Forelimb muscle (tissue), 1 donor: ENCODE measurements at regions not wholly inside any gene's neighbourhood (a gene's known extent, or its start where the extent isn't known, plus 50 kb on each side); places are given as distances from the start of the nearest gene placed in this dataset.

Experiments
- DNase-seq: peaks from one replicate; pipeline ENCODE4 v3.0.0-alpha.2; 2013; ENCODE audit warnings: low read depth

GRCh38 chr14:99077076-99077843 is 194.7 kb downstream of the BCL11B start:
- DNase-seq, result no peak

GRCh38 chr14:99077844-99078236 is 194.2 kb downstream of the BCL11B start:
- DNase-seq, result no peak

GRCh38 chr14:99078426-99078825 is 193.6 kb downstream of the BCL11B start:
- DNase-seq, result no peak

GRCh38 chr14:99079061-99079727 is 192.8 kb downstream of the BCL11B start:
- no peak for DNase-seq

GRCh38 chr14:99080306-99080705 is 191.7 kb downstream of the BCL11B start:
- DNase-seq, result no peak

GRCh38 chr14:99081156-99081765 is 190.7 kb downstream of the BCL11B start:
- DNase-seq, result no peak

- DNase-seq, result no peak
Observed at GRCh38 chr14:99081880-99082279, 190.1 kb downstream of the BCL11B start.

- DNase-seq, result no peak
Observed at GRCh38 chr14:99093532-99094517, 178.2 kb downstream of the BCL11B start.

GRCh38 chr14:99094901-99095300 is 177.1 kb downstream of the BCL11B start:
- no peak for DNase-seq

- DNase-seq, result no peak
Observed at GRCh38 chr14:99095369-99095768, 176.6 kb downstream of the BCL11B start.

- no peak for DNase-seq
Observed at GRCh38 chr14:99098199-99098598, 173.8 kb downstream of the BCL11B start.

- no peak for DNase-seq
Observed at GRCh38 chr14:99099051-99099787, 172.8 kb downstream of the BCL11B start.

GRCh38 chr14:99100497-99101270 is 171.3 kb downstream of the BCL11B start:
- no peak for DNase-seq

- DNase-seq, result no peak
Observed at GRCh38 chr14:99101855-99102461, 170.0 kb downstream of the BCL11B start.

- DNase-seq, result no peak
Observed at GRCh38 chr14:99116741-99117295, 155.2 kb downstream of the BCL11B start.

GRCh38 chr14:99117671-99118045 is 154.3 kb downstream of the BCL11B start:
- DNase-seq, result no peak

GRCh38 chr14:99118046-99118721 is 153.8 kb downstream of the BCL11B start:
- DNase-seq, result no peak

GRCh38 chr14:99118946-99119345 is 153.1 kb downstream of the BCL11B start:
- no peak for DNase-seq
